GM12878 (cell line): ENCODE measurements at regions not wholly inside any gene's neighbourhood (a gene's known extent, or its start where the extent isn't known, plus 50 kb on each side); places are given as distances from the start of the nearest gene placed in this dataset.
"Not testable (repeated sequence)": the region's sequence is repeated elsewhere in the genome, so short reads cannot be mapped to it uniquely, and the experiment has no call there.

ENCODE experiments used
- ATAC-seq: fragments of 200-7000 bp; cut with Tn5 transposase; 3 replicates; pipeline ENCODE4 v1.9.1; 2020; ENCODE audit warnings: mild to moderate bottlenecking, moderate library complexity
- BruUV-seq: library from RNA; stranded (reverse); fragments of 400-500 nt; replicated peaks from 2 replicates; lab custom pipeline; 2021; lab: Mats Ljungman, UMichigan
- CTCF ChIA-PET: fragments of 300-600 bp; sonication (Branson Sonifier 250); formaldehyde crosslinking; extraction: SDS; loops from one replicate; lab custom pipeline; 2021; ENCODE audit warnings: inconsistent platforms; lab: Yijun Ruan, JAX
- POLR2A ChIA-PET: fragments of 350-600 bp; formaldehyde crosslinking; extraction: SDS; loops from one replicate; lab custom pipeline; 2021; ENCODE audit warnings: inconsistent platforms; lab: Charles Lee
- RAD21 ChIA-PET: fragments of 300-600 bp; sonication (Branson Sonifier 250); formaldehyde crosslinking; loops from one replicate; lab custom pipeline; 2023; ENCODE audit warnings: antibody characterized with exemption; ENCODE audit not compliant: unreplicated experiment; lab: Charles Lee
- SMC1A ChIA-PET: fragments of 300-600 bp; sonication (Branson Sonifier 250); formaldehyde crosslinking; loops from one replicate; lab custom pipeline; 2023; ENCODE audit not compliant: unreplicated experiment, uncharacterized antibody; lab: Charles Lee
- DNase-seq: peaks from one replicate; pipeline ENCODE4 v3.0.0-alpha.2; 2011; ENCODE audit warnings: low read depth, low spot score
- FAIRE-seq: peaks from 3 replicates; lab custom pipeline; 2011; peaks lifted over from hg19 to GRCh38; lab: Jason Lieb, UNC
- H2AFZ ChIP-seq: 2 replicates; pipeline ENCODE4 v1.6.0; 2011; ENCODE audit warnings: low read depth, low read length, control low read depth; ENCODE audit not compliant: control insufficient read depth
- H3K27ac ChIP-seq: 2 replicates; pipeline ENCODE4 v1.5.1; 2011; ENCODE audit warnings: control low read depth; ENCODE audit not compliant: control insufficient read depth, insufficient read depth
- H3K27me3 ChIP-seq, 2 experiments: replicated peaks in 1 of 2; 2 replicates each; pipeline versions ENCODE4 v1.6.0 to v1.6.1; 2011; ENCODE audit warnings: low read length in 1 of 2; ENCODE audit not compliant: control insufficient read depth in 2 of 2, insufficient read depth in 2 of 2
- H3K36me3 ChIP-seq, 2 experiments: 2 replicates each; pipeline ENCODE4 v1.5.1; 2011; ENCODE audit warnings: low read length in 1 of 2; ENCODE audit not compliant: control insufficient read depth in 2 of 2, insufficient read depth in 2 of 2
- H3K4me1 ChIP-seq: 2 replicates; pipeline ENCODE4 v1.6.1; 2011; ENCODE audit warnings: mild to moderate bottlenecking, low read length, moderate library complexity, mixed read lengths; ENCODE audit not compliant: control insufficient read depth, insufficient read depth
- H3K4me2 ChIP-seq: 2 replicates; pipeline ENCODE4 v1.6.0; 2011; ENCODE audit warnings: control low read depth; ENCODE audit not compliant: control insufficient read depth, insufficient read depth
- H3K4me3 ChIP-seq: fragments of 200-600 bp; sonication (generic); 2 replicates; pipeline ENCODE4 v1.5.1; 2016
- H3K79me2 ChIP-seq: 2 replicates; pipeline ENCODE4 v1.6.0; 2011; ENCODE audit warnings: low read length; ENCODE audit not compliant: control insufficient read depth, insufficient read depth
- H3K9ac ChIP-seq: 2 replicates; pipeline ENCODE4 v1.8.0; 2011; ENCODE audit warnings: low read length, control low read depth, mixed read lengths; ENCODE audit not compliant: control insufficient read depth, insufficient read depth
- H3K9me3 ChIP-seq: replicated peaks from 3 replicates; pipeline ENCODE4 v1.5.1; 2011; ENCODE audit warnings: mild to moderate bottlenecking, low read length; ENCODE audit not compliant: control insufficient read depth, insufficient read depth
- H4K20me1 ChIP-seq: 2 replicates; pipeline ENCODE4 v1.6.0; 2011; ENCODE audit not compliant: control insufficient read depth, insufficient read depth
- WGBS: methylation state at CpG from one replicate; pipeline ENCODE4 v1.1.6; 2016; ENCODE audit warnings: low lambda C conversion rate; ENCODE audit not compliant: insufficient replicate concordance, insufficient coverage; ENCODE audit errors: missing lambda C conversion rate; 5-methylcytosine and 5-hydroxymethylcytosine counted together
- in situ Hi-C: fragments of 300-500 bp; cut with MboI; formaldehyde crosslinking; loops from 9 replicates; pipeline ENCODE4 v1.14.3; 2018; ENCODE audit warnings: mixed read lengths
- intact Hi-C: fragments of 100-400 bp; cut with micrococcal nuclease; formaldehyde crosslinking; loops from one replicate; pipeline ENCODE4 v1.14.2; 2022; ENCODE audit not compliant: unreplicated experiment

- in situ Hi-C loops, DNase-seq, H3K9me3 ChIP-seq, H3K79me2 ChIP-seq, H3K36me3 ChIP-seq, BruUV-seq, ATAC-seq, intact Hi-C loops, SMC1A ChIA-PET, H3K4me2 ChIP-seq, H3K4me1 ChIP-seq, CTCF ChIA-PET, H4K20me1 ChIP-seq, H3K27ac ChIP-seq, H3K9ac ChIP-seq, H2AFZ ChIP-seq, H3K4me3 ChIP-seq, POLR2A ChIA-PET, FAIRE-seq, H3K27me3 ChIP-seq, RAD21 ChIA-PET: not testable (repeated sequence)
- 75% methylated on average over 31 of the region's 36 CpGs for WGBS
Observed at GRCh38 chr2:91588782-91589223, 2897.3 kb downstream of the RPIA start.

DNA sequence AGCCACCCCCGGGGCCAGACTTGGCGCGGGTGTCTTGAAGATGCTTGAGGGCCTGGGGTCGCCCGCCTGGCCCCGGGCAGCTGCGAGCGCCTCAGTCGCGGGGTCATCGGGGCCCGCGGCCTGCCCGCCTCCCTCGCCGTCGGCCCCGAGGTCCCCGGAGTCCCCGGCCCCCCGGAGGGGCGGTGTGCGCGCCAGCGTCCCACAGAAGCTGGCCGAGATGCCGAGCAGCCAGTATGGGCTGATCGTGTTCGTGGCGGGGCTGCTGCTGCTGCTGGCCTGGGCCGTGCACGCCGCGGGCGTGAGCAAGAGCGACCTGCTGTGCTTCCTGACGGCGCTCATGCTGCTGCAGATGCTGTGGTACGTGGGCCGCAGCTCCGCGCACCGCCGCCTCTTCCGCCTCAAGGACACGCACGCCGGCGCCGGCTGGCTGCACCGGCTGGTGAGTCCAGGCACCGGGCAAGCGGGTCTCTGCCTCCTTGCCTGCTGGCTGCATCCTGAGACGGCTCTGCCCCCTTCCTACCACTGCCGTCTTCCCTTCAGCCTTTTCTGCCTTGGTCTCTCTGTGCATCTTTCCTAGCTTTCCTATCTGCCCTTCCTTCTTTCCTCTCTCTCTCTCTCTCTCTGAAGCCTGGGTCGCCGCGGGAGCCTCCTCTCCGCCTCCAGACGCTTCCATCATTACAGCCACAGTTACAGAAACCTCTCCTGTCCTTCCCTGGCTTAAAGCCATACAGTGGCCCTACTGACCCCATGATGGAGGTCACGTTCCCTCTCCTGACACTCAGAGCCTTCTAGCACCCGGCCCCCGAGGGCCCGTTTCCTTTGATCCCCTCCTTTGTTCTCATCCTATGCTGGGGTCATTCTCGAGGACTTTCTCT lies 2898.2 kb downstream of the RPIA start:
- H3K9me3 ChIP-seq, in situ Hi-C loops, SMC1A ChIA-PET, FAIRE-seq, CTCF ChIA-PET, H3K9ac ChIP-seq, H3K4me3 ChIP-seq, H3K4me2 ChIP-seq, BruUV-seq, intact Hi-C loops, RAD21 ChIA-PET, H3K27ac ChIP-seq, H2AFZ ChIP-seq, H3K27me3 ChIP-seq, H3K36me3 ChIP-seq, POLR2A ChIA-PET, H3K4me1 ChIP-seq, ATAC-seq, H3K79me2 ChIP-seq, H4K20me1 ChIP-seq, DNase-seq: not testable (repeated sequence)
- WGBS = 64% methylated on average over 54 of the region's 65 CpGs

- H2AFZ ChIP-seq, intact Hi-C loops, ATAC-seq, H3K36me3 ChIP-seq, H4K20me1 ChIP-seq, H3K79me2 ChIP-seq, H3K27ac ChIP-seq, H3K4me2 ChIP-seq, H3K4me3 ChIP-seq, CTCF ChIA-PET, H3K4me1 ChIP-seq, H3K9me3 ChIP-seq, BruUV-seq, SMC1A ChIA-PET, H3K9ac ChIP-seq, in situ Hi-C loops, DNase-seq, POLR2A ChIA-PET, FAIRE-seq, RAD21 ChIA-PET, H3K27me3 ChIP-seq: not testable (repeated sequence)
- 54% methylated on average over 11 of the region's 12 CpGs for WGBS
Observed at GRCh38 chr2:91590381-91590780, 2898.9 kb downstream of the RPIA start.

GRCh38 chr2:91591066-91591465 lies 2899.6 kb downstream of the RPIA start:
- intact Hi-C loops, H3K4me1 ChIP-seq, ATAC-seq, in situ Hi-C loops, H3K27ac ChIP-seq, SMC1A ChIA-PET, H3K9me3 ChIP-seq, H2AFZ ChIP-seq, H3K4me2 ChIP-seq, FAIRE-seq, CTCF ChIA-PET, RAD21 ChIA-PET, H4K20me1 ChIP-seq, BruUV-seq, H3K4me3 ChIP-seq, POLR2A ChIA-PET, H3K79me2 ChIP-seq, H3K36me3 ChIP-seq, H3K27me3 ChIP-seq, DNase-seq, H3K9ac ChIP-seq: not testable (repeated sequence)
- WGBS = 32% methylated on average over 6 of the region's 6 CpGs
